IMR-90 (cell line): ENCODE measurements at regions not wholly inside any gene's neighbourhood (a gene's known extent, or its start where the extent isn't known, plus 50 kb on each side); places are given as distances from the start of the nearest gene placed in this dataset.

Experiments
- ATAC-seq: fragments of 200-7000 bp; cut with Tn5 transposase; 2 replicates; pipeline ENCODE4 v1.9.1; 2020; ENCODE audit warnings: low read depth, mild to moderate bottlenecking, moderate library complexity
- BruUV-seq: library from RNA; stranded (reverse); fragments of 400-500 nt; replicated peaks from 2 replicates; lab custom pipeline; 2021; lab: Mats Ljungman, UMichigan
- CTCF ChIA-PET: fragments of 300-600 bp; formaldehyde crosslinking; extraction: SDS; loops from one replicate; lab custom pipeline; 2021; ENCODE audit warnings: antibody characterized with exemption; lab: Yijun Ruan, JAX
- POLR2A ChIA-PET: fragments of 300-600 bp; sonication (Branson Sonifier 250); formaldehyde crosslinking; loops from one replicate; lab custom pipeline; 2022; ENCODE audit warnings: antibody characterized with exemption; ENCODE audit not compliant: unreplicated experiment; lab: Charles Lee
- DNase-seq: peaks from one replicate; pipeline ENCODE4 v3.0.0; 2013
- H2AFZ ChIP-seq: replicated peaks from 2 replicates; pipeline ENCODE3; 2013; ENCODE audit warnings: low read length, mild to moderate bottlenecking; ENCODE audit not compliant: poor library complexity
- H2AK5ac ChIP-seq: 2 replicates; pipeline ENCODE4 v1.6.1; 2013; ENCODE audit warnings: low read depth, low read length, inconsistent platforms
- H2AK9ac ChIP-seq: replicated peaks from 2 replicates; pipeline ENCODE3; 2013; ENCODE audit warnings: mild to moderate bottlenecking, low read depth, low read length, moderate library complexity; ENCODE audit not compliant: poor library complexity
- H2BK120ac ChIP-seq: 2 replicates; pipeline ENCODE4 v1.6.1; 2013; ENCODE audit warnings: low read depth, low read length, inconsistent platforms
- H2BK15ac ChIP-seq: 3 replicates; pipeline ENCODE4 v1.6.1; 2013; ENCODE audit warnings: low read depth, low read length, inconsistent platforms
- H2BK20ac ChIP-seq: 2 replicates; pipeline ENCODE4 v1.6.1; 2013; ENCODE audit warnings: low read depth, mild to moderate bottlenecking, inconsistent platforms, low read length, moderate library complexity
- H2BK5ac ChIP-seq: 2 replicates; pipeline ENCODE4 v1.6.1; 2013; ENCODE audit warnings: mild to moderate bottlenecking, low read depth, low read length, inconsistent platforms; ENCODE audit not compliant: poor library complexity, severe bottlenecking
- H3K14ac ChIP-seq: replicated peaks from 2 replicates; pipeline ENCODE4 v1.6.1; 2013; ENCODE audit warnings: low read depth, low read length, inconsistent platforms
- H3K18ac ChIP-seq: 2 replicates; pipeline ENCODE4 v1.6.1; 2013; ENCODE audit warnings: low read depth, low read length, control low read depth
- H3K23ac ChIP-seq: 2 replicates; pipeline ENCODE4 v1.6.1; 2013; ENCODE audit warnings: low read depth, low read length, inconsistent platforms
- H3K27ac ChIP-seq: 2 replicates; pipeline ENCODE4 v1.5.1; 2013; ENCODE audit warnings: mild to moderate bottlenecking, control low read depth, low read length; ENCODE audit not compliant: insufficient read depth
- H3K27me3 ChIP-seq: 2 replicates; pipeline ENCODE4 v1.6.1; 2013; ENCODE audit warnings: low read length; ENCODE audit not compliant: control insufficient read depth, insufficient read depth
- H3K36me3 ChIP-seq: 2 replicates; pipeline ENCODE4 v1.6.1; 2013; ENCODE audit warnings: low read length, mixed read lengths; ENCODE audit not compliant: control insufficient read depth, insufficient read depth
- H3K4ac ChIP-seq: 2 replicates; pipeline ENCODE4 v1.6.1; 2013; ENCODE audit warnings: low read depth, low read length, inconsistent platforms
- H3K4me1 ChIP-seq: 2 replicates; pipeline ENCODE4 v1.6.1; 2013; ENCODE audit warnings: low read length, mixed read lengths; ENCODE audit not compliant: control insufficient read depth, insufficient read depth
- H3K4me2 ChIP-seq: 2 replicates; pipeline ENCODE4 v1.6.1; 2013; ENCODE audit warnings: low read depth, mild to moderate bottlenecking, control low read depth, low read length, moderate library complexity
- H3K4me3 ChIP-seq: 2 replicates; pipeline ENCODE4 v1.5.1; 2013; ENCODE audit warnings: low read depth, mild to moderate bottlenecking, control low read depth, low read length, moderate library complexity; ENCODE audit not compliant: insufficient read depth
- H3K56ac ChIP-seq: 2 replicates; pipeline ENCODE4 v1.6.1; 2013; ENCODE audit warnings: low read length, inconsistent platforms; ENCODE audit not compliant: insufficient read depth; ENCODE audit errors: extremely low read depth
- H3K79me1 ChIP-seq, 2 experiments: 2 replicates each; pipeline ENCODE4 v1.6.1; 2013; ENCODE audit warnings: low read length in 2 of 2, inconsistent platforms in 1 of 2, low read depth in 1 of 2
- H3K9ac ChIP-seq: 2 replicates; pipeline ENCODE4 v1.6.1; 2013; ENCODE audit warnings: low read depth, low read length, control low read depth
- H3K9me1 ChIP-seq: 2 replicates; pipeline ENCODE4 v1.6.1; 2013; ENCODE audit warnings: low read length, inconsistent platforms; ENCODE audit not compliant: insufficient read depth
- H3K9me3 ChIP-seq: 2 replicates; pipeline ENCODE4 v1.6.1; 2013; ENCODE audit warnings: low read length; ENCODE audit not compliant: control insufficient read depth, insufficient read depth
- H4K20me1 ChIP-seq: 2 replicates; pipeline ENCODE4 v1.6.1; 2013; ENCODE audit warnings: low read length, inconsistent platforms; ENCODE audit not compliant: insufficient read depth
- H4K5ac ChIP-seq: 2 replicates; pipeline ENCODE4 v1.6.1; 2013; ENCODE audit warnings: mild to moderate bottlenecking, low read depth, low read length, control low read depth
- H4K8ac ChIP-seq, 2 experiments: 2 replicates each; pipeline ENCODE4 v1.6.1; 2013; ENCODE audit warnings: low read depth in 2 of 2, low read length in 2 of 2, control low read depth in 1 of 2, inconsistent platforms in 1 of 2
- H4K91ac ChIP-seq: 2 replicates; pipeline ENCODE4 v1.6.1; 2013; ENCODE audit warnings: low read depth, low read length, inconsistent platforms; ENCODE audit not compliant: insufficient read depth
- RFX5 ChIP-seq: IDR thresholded peaks from 2 replicates; pipeline ENCODE4 v1.8.0; 2012; ENCODE audit warnings: low read depth, mild to moderate bottlenecking, low read length, moderate library complexity
- WGBS, 2 experiments: methylation state at CpG; one replicate each; pipeline versions ENCODE4 v1.1.5 to v1.1.7; 2013; ENCODE audit warnings: missing lambda C conversion rate in 2 of 2; ENCODE audit not compliant: insufficient read length in 1 of 2; ENCODE audit errors: extremely low coverage in 2 of 2; 5-methylcytosine and 5-hydroxymethylcytosine counted together
- dilution Hi-C: fragments of 300-500 bp; cut with HindIII; formaldehyde crosslinking; loops from one replicate; pipeline ENCODE4 v1.14.3; 2018; ENCODE audit warnings: low sequenced_read_pairs; ENCODE audit not compliant: unreplicated experiment
- in situ Hi-C: fragments of 300-500 bp; cut with MboI; formaldehyde crosslinking; loops from 3 replicates; pipeline ENCODE4 v1.14.3; 2019; ENCODE audit warnings: low sequenced_read_pairs, inconsistent platforms, mixed read lengths
- intact Hi-C: fragments of 100-400 bp; cut with micrococcal nuclease; formaldehyde crosslinking; loops from 2 replicates; pipeline ENCODE4 v1.10.0; 2022

DNA sequence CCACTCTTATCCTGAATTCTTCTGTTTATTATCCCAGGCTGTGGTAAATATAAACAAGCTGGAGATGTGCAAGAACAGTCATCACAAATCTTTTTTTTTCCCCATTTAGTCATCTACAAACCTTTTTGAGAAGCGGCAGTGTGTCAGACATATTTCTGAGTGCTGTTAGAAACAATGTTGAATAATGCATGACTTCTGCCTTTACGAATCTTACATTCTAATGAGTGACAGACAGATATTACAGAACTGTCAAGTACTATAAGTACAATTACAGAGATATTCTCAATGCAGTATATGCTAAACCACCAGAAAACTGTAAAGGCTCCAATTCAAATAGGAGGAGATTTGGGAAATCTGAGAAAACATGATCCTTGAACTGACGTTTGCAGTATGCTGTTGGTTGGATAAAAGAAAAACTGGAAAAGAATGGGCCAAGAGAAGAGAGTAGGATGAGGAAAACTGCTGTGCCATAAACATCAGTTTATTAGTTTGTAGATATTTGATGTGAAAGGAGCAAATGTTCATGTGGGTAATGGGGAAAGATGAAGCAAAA is 379.5 kb upstream of the SLC8A1 start:
- no peak overlapping the region for H2BK120ac ChIP-seq
- no peak overlapping the region for H3K14ac ChIP-seq
- H3K4ac ChIP-seq, result no peak overlapping the region
- H3K18ac ChIP-seq, result no peak overlapping the region
- no peak overlapping the region for H3K27ac ChIP-seq
- no peak overlapping the region for H3K9ac ChIP-seq
- no peak overlapping the region for H3K4me3 ChIP-seq
- H3K4me1 ChIP-seq, result no peaks in the 10 kb centered on the region
- H2AK9ac ChIP-seq, result no peak overlapping the region
- H3K27me3 ChIP-seq, result 0 out of 2 replicates have a peak, but pooled peaks cover 2% of the 10 kb centered on the region
- CTCF ChIA-PET, result interaction anchor here (0.6 kb wide), 1 partner anchor 16 kb away, joined by 4 read pairs; no protein-coding TSS in a partner anchor
- no peak overlapping the region for H4K8ac ChIP-seq
- no peak for TF ChIP-seq RFX5
- in situ Hi-C loops (no loop called here), intact Hi-C loops (no loop called here), dilution Hi-C loops (no loop called here)
- no peak for ATAC-seq
- no peak overlapping the region for H2BK15ac ChIP-seq
- no peak overlapping the region for H3K4me2 ChIP-seq
- H2AFZ ChIP-seq, result no peak overlapping the region
- H3K9me1 ChIP-seq, result no peaks in the 10 kb centered on the region
- no peaks in the 10 kb centered on the region for H3K9me3 ChIP-seq
- no peak overlapping the region for H2AK5ac ChIP-seq
- H3K36me3 ChIP-seq, result no peaks in the 10 kb centered on the region
- H3K56ac ChIP-seq, result no peak overlapping the region
- H4K91ac ChIP-seq, result no peak overlapping the region
- H3K23ac ChIP-seq, result no peak overlapping the region
- 20% methylated on average over 1 of the region's 3 CpGs; no CpG with 5 or more reads in 1 of the 2 experiments for WGBS, 2 experiments
- H2BK20ac ChIP-seq, result no peak overlapping the region
- H2BK5ac ChIP-seq, result no peak overlapping the region
- DNase-seq, result no peak
- no peak overlapping the region for H4K5ac ChIP-seq
- H3K79me1 ChIP-seq, result no peaks in the 10 kb centered on the region
- POLR2A ChIA-PET, result no interaction called here
- no peaks in the 10 kb centered on the region for H4K20me1 ChIP-seq
- BruUV-seq, result no TSS peak
